H1 (cell line): ENCODE measurements at regions not wholly inside any gene's neighbourhood (a gene's known extent, or its start where the extent isn't known, plus 50 kb on each side); places are given as distances from the start of the nearest gene placed in this dataset.

Experiments used
- EGR1 ChIP-seq: IDR thresholded peaks from 2 replicates; pipeline ENCODE4 v1.6.1; 2011; ENCODE audit warnings: low read depth, low read length, borderline replicate concordance
- MAFK ChIP-seq: IDR thresholded peaks from 2 replicates; pipeline ENCODE4 v1.6.1; 2012; ENCODE audit warnings: low read depth, mild to moderate bottlenecking, improper control_type of control experiment, low read length
- SIN3A ChIP-seq, 2 experiments: IDR thresholded peaks in 1 of 2; conservative IDR thresholded peaks in 1 of 2; 2 replicates each; pipeline ENCODE4 v1.6.1; 2011 to 2012; ENCODE audit warnings: low read length in 2 of 2, improper control_type of control experiment in 1 of 2, low read depth in 1 of 2, mild to moderate bottlenecking in 1 of 2
- USF2 ChIP-seq: IDR thresholded peaks from 2 replicates; pipeline ENCODE4 v1.6.1; 2011; ENCODE audit warnings: low read length, improper control_type of control experiment

GRCh38 chr6:49072146-49072545 is 390.9 kb downstream of the MMUT start (continued):
- TF ChIP-seq MAFK (no peak), SIN3A (conservative IDR thresholded peaks at IDR 0.05 in 1 of 2, IDR thresholded peaks at IDR 0.05 in 1 of 2; ENCODE audit: low read depth in 1 of 2, low read length in 2 of 2) (no peak), USF2 (no peak), EGR1 (no peak)
